GM18873 (cell line): ENCODE measurements at regions not wholly inside any gene's neighbourhood (a gene's known extent, or its start where the extent isn't known, plus 50 kb on each side); places are given as distances from the start of the nearest gene placed in this dataset.

ENCODE experiments used
- ATAC-seq: cut with Tn5 transposase; IDR thresholded peaks from one replicate; pipeline ENCODE4 v1.9.1; 2021; ENCODE audit warnings: mild to moderate bottlenecking, moderate library complexity, moderate number of reproducible peaks; ENCODE audit not compliant: unreplicated experiment, low FRiP score

DNA sequence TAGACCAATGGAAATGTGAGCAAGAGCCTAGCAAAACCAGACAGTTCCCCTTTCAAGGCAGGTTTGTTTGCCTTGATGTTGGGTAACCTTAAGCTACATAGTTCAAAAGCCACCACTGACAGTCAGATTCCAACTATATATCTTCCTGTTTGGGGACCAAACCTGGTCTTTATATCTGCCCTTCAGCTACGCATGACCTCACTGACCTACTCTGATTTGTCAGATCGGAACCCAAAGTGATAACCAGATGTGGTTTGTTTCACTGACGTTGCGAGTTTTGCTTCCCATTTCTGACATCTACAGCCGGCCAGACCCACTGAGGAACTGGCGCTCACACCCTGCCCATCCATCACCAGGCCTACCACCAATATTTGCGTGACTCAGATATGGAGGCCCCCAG lies 361.1 kb upstream of the CHRM3 start:
- no peak for ATAC-seq

DNA sequence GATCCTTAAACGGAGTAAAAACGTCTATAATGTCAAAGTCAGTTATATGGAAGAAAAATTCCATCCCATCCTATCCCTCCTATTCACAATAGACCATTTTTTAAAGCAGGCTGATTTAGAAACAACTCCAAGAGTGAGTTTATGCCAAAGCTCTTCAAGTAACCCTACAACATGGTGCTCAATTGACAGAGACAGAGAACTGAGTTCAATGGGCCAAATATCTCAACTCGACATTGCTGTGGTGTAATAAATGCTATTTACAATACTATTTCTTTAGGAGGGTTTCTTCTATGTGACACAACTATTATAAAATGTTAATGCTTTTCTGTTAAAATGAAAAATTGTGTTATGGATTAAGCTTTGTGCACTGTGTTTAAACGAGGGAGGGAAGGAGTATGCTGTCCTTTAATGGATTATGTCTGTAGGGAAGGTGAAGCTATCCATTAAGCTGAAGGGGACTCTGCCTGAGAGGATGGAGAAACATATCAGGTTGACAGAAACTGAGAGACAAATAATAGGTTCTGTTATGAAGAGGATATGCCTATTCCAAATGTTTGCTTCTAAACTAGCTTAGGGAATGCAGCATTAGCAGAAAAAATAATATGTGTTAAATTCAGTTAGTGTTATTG lies 362.5 kb upstream of the CHRM3 start:
- no peak for ATAC-seq

DNA sequence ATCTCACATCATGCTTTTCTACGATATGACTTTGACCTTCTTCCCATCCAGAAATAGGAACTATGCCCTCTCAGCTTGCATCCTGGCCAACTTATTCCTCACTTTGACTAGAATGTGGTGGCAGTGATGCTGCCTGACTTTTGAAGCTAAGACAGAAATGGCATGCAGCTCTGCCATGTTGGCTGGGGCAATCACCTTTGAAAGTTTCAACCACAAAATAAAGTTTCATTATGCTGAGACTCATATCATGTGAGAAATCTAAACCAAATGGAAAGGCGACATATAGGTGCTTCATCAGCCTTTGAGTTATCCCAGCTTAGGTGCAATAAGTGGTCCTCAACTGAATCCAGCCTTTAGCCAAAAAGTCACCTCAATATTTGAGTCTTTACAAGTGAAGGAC lies 370.0 kb upstream of the CHRM3 start:
- no peak for ATAC-seq

DNA sequence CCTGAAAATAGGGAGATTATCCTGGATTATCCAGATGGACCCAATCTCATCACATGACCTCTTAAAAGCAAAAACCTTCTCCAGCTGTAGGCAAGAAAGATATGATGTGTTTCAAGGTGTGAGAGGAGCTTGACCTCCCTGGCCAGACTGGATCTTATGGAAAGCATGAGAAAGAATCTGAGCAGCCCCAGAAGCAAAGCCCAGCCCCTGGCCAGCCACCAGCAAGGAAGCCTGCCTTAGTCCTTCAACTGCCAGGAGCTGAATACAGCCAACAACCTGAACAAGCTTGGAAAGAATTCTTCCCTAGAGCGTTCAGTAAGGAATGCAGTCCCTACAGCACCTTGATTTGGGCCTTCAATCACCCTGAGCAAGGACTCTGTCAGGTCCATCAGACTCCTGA lies 375.0 kb upstream of the CHRM3 start:
- no peak for ATAC-seq

DNA sequence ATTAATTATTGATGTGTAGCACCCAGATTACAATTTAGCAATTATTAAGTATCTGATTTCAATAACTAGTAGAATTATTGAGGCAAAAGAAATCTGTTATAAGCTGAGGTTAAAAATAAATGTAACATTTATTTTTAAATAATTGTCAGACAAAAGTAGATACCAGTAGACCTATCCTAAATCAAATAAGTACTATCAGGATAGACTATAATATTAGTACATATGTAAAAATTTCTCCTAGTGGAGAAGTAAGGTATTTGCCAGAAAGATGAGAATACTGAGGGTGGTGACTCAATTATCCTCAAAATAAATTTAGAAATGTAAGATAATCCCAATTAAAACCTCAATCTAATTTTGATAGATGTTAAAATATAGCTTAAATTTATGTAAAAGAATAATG lies 377.8 kb upstream of the CHRM3 start:
- no peak for ATAC-seq

DNA sequence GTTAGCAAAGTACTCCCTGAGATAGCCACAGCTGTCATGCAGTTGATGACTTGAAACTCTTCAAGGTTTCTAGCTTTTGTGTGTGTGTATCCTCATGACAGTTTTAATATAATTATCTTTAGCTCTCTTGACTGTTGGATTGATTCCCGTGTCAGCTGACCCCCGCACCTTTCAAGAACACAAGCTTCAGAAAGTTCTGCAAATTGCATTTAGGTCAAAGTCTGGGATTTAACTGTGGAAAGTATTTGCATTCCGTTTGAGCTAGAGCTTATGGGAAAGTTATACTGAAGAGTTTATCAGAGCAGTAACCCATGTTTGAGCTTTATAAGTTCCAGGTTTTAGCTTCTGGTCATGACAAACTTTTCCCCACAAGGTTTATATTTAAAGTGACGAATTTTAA lies 380.1 kb upstream of the CHRM3 start:
- ATAC-seq, result no peak

DNA sequence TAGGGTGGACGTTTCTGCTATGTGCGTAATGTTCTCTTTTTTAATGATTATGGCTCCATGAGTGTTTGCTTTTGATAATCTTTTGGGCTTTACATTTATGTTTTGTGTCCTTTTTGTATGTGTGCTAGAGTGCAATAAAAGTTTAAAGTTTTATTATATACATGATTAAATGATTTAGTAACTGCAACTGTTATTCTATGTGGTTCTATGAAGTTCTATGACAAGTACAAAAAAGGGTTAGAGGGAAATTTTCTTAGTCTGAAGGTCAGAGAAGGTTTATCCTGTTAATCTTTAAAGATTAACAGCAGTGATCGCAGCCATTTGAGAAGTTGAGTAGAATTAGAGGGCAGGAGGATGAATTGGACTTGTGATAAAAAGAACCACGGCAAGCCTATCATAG lies 386.4 kb upstream of the CHRM3 start:
- ATAC-seq, result no peak

DNA sequence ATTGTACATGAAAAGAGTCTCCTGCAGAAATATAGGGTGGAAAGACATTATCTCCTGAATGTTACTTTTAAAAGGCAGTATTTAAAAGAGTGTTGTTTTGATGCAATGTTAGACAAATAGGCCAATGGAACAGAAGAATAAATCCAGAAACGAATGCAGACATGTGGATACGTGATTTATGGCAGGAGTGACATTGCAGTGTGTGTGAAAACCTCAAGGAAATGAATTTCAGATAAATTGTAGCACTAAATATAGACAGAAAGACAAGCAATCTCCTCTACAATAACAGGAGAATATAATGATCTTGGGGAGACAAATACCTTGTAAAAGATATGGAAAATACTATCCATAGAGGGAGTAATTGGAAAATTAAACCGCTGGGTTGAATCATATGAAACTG lies 387.8 kb upstream of the CHRM3 start:
- ATAC-seq, result no peak

DNA sequence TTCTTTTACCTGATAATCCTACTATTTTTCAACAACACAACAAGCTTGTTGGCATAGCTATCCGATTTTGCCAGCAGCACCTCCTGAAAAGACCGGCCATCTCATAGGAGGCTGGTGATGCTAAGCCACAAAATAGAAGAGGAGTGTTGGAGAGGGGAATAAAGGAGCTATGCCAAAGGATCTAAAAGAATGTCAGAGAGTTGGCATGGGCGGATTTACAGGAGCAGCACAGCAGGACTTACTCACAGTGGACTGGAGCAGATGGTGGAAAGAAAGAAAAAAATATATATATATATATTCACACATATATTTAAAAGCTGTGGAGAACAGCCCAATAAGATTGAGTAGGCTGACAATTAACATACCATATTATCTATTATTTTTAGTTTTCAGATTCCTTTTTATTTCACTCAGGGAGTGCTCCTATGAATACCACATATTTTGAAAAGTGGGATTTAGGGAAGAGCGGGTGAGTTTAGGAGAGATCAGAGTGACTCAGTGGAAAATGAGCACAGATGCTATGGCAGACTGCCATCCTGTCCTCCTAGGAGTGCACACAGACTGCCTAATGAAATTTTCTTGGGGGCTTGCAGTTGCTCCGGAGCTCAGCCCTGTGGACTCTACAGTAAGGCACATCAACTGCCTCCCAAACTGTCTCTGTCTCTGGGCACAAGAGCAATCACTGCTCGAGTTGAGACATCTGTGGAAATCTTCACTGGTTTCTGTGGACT lies 394.4 kb upstream of the CHRM3 start:
- no peak for ATAC-seq

DNA sequence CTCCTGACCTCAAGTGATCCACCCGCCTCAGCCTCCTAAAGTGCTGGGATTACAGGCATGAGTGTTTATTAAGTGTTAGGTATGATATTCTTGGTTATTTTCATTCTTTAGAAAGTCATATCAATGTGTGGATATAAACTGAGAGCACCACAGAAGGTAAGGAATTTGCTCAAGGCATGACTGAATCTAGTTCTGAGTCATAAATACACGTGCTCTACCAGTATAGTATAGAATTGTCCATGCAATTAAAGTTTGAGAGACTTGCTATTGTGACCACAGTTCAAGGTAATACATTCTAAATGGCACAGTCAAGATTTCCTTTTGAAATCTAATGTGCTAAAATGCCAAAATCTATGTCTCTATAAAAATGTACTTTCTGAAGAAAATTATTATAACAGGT lies 401.1 kb upstream of the CHRM3 start:
- ATAC-seq, result no peak

DNA sequence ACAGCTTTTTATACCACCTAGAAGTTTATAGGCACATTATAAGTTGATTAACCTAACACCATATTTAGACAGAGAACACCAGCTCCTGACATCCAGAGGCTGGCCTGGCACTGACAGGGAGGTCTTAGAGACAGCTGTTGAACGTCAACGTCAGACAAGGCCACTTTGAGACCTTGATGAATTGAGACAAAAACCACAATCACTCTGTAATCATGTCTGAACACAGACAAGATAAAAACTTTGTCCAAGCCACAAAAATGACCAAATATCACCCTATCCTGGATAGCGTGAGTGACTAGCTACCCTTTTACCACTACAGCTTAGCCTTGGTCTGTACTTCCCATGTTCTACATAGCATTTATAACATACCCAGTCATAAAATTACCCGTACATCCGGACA lies 403.6 kb upstream of the CHRM3 start:
- no peak for ATAC-seq

DNA sequence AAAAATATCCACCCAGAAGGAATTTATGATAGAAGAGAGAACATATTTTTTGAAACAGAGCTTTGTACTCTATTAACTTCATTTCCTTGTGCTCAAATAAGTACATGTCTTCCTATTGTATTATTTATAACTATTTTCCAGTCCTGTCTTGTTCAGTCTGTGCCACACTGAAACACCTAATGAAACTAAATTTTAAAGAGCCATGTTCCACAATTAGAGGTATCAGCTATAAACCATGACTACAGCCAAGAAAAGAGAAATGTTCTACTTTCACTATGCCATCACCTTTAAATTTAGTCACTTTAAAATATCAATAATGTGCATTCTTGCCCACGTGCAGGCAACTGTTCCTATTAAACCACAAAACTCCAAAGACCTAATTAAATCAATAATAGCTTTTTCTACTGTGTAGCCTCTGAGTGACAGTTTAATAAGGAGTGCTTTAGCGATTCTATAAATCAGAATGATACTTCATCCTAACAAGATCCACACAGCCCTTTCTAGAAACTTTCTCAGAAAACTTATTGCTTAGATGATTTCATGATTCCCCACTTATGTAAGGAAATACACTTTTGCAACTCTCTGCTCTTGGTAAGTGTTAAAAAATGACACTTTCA lies 404.9 kb upstream of the CHRM3 start:
- no peak for ATAC-seq

DNA sequence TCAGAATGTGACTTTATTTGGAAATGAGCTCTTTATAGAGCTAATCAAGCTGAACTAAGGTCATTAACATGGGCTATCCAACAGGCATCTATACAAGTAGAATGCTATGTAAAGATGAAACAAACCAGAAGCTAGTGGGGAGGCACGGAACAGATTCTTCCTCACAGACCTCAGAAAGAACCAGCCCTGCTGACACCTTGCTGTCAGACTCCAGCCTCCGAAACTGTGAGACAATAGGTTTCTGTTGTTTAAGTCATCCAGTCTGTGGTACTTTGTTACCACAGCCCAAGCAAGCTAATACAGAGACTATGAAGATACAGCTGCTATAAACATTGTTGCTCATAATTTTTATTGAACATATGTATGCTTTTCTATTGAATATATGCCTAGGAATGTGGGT lies 406.3 kb upstream of the CHRM3 start:
- ATAC-seq, result no peak

DNA sequence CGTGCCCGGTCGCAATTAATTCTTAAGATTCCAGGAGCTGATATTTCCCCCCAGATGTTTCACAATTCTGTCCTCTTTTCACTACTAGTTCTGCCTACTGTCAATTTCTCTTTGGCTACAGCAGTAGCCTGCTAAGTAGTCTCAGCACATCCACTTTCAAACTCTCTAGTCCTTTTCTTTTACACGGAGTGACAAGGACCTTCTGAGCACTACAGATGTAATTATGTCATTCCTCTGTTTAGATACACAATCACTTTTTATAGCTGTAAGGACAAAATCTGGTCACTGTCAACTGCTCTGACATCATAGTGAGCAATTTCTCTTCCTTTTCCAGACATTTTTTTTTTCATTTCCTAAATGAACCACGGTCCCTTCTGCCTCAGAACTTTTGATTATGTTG lies 421.7 kb upstream of the CHRM3 start:
- no peak for ATAC-seq

DNA sequence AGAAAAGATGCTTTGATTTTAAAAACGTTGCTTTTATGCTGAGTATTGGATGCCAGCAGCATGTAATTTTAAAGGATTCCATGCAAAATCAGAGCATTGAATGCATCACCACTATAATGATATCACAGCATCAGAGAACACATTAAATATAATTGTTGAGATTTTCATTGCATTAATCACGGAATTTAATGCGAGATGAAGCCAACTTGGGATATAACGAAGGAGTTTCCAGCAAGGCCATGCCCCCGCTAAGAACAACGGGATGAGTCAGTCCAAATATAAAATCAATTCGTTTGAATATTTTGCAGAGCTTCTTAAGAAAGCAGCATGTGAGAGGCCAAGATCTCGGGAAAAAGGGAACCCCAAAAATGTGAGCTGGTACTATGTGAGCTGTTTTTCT lies 423.4 kb upstream of the CHRM3 start:
- ATAC-seq, result no peak

DNA sequence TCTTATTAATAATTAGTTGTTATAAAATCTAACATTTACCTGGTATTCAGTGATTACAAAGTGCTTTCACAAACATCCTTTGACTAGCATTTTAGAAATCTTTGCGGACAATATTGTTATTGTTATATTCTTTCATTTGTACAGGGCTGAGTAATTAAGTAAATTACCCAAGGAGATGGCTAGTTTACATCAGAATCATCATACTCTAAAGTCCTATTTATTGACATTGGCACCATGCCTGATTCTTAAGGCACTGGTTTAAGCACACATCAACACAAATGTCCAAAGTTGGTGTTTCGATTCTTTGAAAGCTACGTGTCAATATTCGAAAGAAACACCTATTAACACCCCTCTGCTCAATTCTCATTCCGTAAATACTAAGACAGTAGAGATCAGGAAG lies 424.6 kb upstream of the CHRM3 start:
- no peak for ATAC-seq

DNA sequence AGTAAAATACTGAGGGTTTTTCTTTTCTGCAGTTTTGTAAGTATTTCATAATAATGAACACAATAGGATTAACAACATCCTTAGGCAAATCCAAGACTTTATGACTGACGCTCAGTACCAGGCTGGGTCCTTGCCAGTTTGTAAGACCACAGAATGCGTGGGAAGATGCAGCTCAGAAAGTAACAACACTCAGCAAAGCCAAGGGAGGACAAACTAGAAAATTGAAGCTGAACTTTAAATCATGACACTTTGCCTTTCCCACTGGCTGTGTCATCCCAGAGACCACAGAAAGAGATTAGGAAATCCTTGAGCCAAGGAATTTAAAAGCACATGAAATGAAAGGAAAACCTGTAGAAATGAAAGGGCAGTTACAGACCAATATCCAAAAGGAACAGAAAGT lies 426.3 kb upstream of the CHRM3 start:
- no peak for ATAC-seq

DNA sequence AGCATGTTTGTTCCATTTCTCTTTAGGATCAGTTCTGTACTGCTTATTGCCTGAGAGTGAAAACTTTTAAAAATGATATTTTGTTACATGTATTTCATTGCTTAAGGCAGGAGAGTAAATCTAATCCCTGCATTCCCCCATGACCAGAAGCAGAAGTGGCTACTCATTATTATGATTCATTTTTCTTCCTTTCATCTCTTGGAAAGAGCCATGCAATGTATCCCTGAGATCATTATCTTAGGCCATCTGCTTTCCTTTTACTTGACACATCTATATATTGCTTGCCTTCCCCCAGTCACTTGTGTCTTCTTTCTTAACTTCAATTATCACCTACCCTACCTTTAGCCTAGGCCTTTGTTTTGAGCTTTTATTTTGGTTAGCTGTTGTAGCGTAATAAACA lies 430.4 kb upstream of the CHRM3 start:
- no peak for ATAC-seq

DNA sequence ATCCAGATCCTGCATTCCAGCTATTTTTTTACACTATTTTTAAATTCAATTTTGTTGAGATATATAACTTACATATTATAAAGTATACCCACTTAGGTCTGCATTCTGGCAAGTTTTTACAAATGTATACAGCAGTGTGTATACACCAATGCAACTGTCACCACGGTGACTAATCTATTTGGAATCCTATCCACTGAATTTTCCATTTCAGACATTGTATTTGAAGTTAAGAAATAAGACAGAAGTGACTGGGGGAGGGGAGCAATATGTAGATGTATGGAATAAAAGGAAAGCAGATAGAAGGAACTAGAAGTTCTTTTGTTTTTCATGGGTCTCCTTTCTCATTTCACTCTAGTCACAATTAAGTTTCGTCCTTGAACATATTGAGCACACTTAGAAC lies 431.5 kb upstream of the CHRM3 start:
- ATAC-seq, result no peak

DNA sequence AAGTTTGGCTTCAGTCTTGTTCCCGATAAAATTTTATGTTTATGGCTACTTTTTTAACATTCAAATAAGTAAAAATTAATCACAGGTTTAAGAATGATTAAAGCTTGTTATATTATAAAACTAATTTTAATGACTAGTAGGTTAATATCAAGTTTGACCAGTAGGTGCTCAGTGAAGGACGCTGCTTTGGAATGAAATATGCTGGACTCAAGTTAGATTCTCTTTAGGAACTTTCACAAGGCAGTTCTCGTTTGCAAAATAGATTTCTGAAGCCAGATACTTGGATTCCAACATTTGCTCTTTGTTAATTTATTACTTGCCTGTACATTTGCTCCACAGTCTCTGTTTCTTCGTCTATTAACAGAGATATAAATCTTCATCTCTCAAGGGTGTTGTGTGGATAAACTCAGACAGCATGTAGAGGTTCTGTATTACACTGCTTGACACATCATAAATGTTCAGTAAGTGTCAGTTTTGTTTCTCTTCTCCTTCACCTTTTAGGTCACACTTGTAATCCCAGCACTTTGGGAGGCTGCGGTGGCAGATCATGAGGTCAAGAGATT lies 432.8 kb upstream of the CHRM3 start:
- no peak for ATAC-seq

DNA sequence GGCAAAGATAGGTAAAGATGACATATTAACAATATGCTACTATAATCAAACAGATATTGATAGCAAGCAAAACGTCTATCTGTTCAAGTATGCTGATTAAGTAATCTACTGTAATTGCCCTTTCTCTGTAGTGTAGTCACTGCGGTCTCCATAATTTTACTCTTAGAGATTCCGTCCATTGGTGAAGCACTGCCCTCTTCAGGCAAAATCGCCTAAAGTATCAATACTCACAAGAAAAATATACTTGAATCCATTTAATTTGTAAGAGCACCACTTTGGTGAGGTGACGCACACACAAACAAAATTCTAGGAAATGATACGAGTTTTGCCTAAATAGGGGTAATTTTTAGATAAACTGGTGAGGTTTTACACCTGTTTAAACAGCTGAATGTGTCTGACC lies 434.6 kb upstream of the CHRM3 start:
- ATAC-seq, result no peak

DNA sequence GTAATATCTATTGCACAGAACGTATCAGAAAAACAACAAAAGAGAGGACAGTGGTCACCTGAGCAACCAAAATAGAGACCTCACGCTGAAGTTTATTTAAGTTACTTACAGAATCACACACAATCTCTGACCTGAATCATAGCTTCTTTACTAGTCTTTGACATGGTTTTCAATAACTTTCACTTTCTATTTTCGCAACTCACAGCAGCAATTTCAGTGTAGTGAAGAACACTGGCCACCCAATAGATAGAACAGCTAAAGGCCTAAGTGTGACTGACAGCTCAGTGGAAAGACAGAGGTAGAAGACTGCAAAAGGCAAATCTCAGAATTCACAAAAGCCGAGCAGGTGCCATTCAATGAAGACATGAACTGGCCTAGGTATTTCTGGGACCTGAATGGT lies 435.6 kb upstream of the CHRM3 start:
- no peak for ATAC-seq
